8988T (cell line): ENCODE measurements at regions not wholly inside any gene's neighbourhood (a gene's known extent, or its start where the extent isn't known, plus 50 kb on each side); places are given as distances from the start of the nearest gene placed in this dataset.

Source experiments
- DNase-seq: peaks from one replicate; pipeline ENCODE4 v3.0.0; 2011

DNA sequence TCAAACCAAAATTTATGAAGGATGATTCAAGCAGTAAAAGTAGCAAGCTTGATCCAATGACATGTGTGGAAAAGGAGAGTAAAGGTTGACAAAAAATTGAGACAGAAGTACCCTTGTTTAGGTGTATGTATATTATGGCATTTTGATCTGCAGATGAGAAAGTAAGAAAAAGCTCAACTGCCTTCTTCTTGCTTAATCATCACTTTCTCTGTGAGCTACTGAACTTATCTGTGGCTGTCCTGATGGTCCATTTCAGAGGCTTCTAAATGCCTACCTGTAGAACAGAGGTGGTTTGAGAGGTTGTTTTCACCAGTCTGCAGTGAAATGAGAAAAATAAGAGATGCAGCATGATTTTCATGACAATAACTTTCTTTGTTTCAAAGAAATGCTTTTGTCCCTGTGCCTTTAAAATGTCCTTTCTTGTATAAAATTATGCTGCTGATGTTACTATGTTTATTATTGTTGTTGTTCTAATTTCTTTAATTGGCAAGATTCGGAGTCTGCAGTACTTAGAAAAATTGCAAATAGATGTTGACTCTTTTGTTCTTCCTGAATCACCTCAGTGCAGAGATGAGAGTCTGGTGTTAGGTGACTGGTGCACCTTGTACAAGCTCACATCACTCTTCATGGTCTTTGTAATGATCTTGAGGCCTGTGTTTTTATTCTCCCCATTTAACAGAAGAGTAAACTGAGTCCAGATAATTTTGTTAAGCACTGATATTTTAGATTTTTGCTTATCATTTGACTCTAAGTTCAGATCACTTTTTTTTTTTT lies 821.9 kb downstream of the VRK1 start:
- no peak for DNase-seq

DNA sequence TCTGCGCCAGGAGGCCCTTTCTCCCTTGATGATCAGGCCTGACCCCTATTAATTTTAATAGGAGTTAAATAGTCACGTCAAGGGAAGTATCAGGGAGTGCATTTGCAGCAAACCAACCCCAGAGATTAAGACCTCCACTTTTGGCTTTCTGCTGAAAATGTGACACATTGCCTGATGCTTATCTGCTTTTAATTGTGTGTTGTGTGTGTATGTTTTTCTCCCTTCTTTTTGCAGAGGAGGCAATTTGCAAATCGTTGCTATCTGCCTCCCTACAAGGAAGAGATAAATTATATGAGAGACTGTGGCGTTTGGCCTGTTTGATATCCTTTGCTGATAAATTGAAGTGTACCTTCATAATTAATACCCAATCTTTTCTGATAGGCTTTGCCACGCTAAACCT lies 822.9 kb downstream of the VRK1 start:
- no peak for DNase-seq

DNA sequence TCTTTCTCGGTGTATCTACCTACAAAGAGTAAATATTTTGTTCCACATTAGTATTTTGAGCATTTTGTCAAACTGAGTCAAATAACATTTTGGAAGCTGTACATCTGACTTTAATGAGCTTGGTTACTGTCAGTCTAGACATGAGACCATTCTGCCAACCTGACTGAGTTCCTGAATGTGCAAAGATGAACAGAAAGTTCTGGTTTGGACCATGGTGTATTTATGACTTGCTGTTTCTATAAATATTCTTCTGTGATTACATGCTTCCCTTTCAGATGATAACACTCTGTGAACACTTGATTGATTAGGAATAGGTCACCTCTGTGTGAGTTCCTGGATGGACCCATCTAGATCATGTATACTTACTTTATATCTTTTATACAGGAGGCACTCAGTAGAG lies 827.8 kb downstream of the VRK1 start:
- DNase-seq = no peak

DNA sequence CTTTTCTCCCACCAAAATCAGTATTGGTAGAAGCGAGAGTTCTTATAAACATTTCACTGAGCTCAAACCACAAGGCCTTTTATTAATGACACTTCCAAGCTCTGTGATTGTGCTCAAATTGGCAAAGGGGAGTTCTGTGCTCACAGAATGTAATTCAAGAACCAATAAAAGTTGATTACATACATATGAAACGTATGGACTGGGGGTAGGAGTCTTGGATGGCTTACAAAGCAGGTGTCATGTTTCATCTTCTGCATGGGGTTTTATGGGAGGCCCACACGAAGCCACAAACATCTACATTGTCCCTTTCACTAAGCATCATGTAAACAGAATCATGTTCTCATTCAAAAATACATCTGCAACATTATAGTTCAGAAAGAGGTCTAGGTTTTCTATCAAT lies 828.3 kb downstream of the VRK1 start:
- no peak for DNase-seq

DNA sequence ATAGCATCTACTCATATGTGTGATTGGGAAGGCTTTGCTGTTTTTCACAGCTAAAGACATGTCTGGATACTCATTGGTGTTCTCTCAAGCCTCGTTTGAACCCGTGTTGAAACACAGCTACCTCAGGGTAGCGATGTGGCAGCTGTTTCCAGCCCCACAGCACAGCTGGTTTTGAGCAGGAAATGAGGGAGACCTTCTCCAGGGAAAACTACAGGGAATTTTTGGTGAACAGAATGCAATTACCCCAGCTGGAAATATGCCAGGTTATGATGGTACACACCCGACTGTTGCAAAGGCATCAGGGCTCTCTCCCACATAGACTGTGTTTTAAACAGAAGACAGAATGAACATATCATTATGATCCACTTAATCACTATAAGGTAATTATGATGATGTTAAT lies 828.9 kb downstream of the VRK1 start:
- DNase-seq = no peak

DNA sequence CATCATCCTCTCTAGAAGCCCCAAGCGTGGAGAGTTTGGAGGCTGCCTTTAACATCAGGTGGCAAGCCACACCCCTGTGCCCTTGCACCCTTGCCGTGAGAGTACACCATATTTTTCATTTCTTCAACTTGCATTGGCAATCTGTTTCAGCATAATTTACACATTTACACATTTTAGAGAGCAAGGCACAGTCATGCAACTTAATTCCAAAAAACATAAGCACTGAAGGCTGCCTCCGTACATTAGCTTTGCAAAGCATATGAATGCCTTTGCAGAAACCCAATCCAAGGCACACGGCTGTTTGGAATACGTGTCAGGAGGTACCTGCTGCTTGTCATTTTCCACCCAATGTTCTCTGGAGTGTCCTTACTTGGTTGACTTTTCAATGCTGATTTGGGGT lies 833.1 kb downstream of the VRK1 start:
- no peak for DNase-seq

DNA sequence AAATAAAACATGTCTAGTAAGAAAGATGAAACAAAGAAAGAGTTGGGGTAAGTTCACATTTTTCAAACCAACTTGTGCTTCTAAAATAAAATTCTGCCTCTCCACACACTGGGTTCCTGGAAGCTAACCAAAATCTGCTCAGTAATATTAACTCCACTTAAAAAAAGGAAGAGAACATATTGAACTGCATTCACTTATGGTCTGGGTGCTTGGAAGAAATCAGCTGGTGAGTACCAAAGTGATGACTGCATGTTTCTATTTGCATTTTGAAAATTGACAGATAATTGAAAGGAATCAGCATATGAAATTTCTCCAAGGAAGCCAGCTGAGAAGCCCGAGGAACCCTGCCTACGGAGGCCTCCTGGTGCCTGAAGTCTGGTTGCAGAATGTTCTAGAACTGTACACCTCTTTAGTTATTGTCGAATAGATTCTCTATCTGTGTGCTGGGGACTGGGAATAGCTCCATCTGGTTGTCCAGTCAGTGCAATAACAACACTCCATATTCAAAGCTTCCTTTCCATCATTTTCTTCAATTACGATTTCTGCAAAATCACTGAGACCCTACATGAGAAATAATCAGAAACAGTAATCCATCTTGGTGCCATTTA lies 836.1 kb downstream of the VRK1 start:
- no peak for DNase-seq

DNA sequence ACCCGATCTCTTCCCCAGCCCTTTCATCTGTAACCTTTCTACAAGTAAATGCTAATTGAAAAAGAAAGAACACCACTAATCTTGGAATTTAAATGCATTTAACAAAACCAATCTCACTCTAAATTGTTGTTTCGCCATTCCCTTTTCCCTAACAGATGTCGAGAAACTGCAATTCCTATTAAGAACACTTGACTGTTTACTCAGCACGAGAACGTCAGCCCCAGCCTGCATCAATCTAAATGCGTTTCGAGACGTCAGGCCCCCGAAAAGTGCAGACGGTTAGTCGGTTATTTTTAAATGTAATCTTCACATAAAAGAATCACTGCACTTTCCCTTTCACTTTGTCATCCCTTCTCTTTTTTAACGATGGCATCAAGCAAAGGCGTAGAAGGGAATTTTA lies 837.6 kb downstream of the VRK1 start:
- DNase-seq = no peak

DNA sequence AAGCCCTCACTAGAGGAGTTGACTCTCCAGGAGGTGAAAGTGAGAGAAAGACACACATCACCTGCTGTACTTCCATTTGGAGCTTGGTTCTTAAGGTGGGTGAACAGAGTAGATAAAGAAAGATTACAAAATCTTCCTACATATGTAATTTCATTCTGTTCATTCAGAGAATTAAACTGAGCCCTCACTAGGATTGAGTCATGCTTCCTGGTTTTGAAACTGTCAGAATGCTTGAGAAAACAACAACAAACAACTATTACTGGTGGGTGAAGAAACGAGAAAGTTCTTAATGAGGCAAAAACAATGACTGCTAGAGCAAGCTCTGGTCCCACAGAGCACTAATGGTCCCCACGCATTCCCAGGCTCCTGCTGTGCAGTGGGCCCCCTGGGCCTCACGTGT lies 841.7 kb downstream of the VRK1 start:
- no peak for DNase-seq

DNA sequence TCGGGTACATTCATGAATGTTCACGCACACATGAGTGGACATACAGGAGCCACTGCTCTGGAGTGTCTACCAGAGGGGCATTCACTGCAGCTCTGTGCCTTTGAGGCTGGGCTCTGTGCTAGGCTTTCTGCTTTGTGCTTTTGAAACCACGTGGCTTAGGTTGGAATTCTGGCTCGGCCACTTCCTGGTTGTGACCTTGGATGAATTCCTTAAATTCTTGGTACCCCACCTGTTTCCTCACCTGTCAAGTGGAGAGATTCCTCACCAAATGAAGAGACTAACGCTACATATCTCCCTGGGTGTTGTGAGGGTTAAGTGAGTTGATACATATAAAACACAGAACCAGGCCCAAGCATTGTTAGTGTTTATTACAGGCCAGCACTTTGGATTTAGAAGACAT lies 842.8 kb downstream of the VRK1 start:
- DNase-seq = no peak

DNA sequence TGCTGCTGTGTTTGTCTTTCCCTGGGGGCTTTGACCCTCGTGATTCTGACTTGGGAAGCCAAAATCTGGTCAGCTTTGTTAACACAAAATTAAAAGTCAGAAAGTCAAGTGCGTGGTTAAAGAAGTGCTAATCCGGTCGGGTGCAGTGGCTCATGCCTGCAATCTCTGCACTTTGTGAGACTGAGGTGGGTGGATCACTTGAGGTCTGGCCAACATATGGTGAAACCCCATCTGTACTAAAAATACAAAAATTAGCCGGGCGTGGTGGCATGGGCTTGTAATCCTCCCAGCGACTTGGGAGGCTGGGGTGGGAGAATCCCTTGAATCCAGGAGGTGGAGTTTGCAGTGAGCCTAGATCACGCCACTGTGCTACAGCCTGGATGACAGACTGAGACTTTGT lies 844.6 kb downstream of the VRK1 start:
- DNase-seq = no peak

DNA sequence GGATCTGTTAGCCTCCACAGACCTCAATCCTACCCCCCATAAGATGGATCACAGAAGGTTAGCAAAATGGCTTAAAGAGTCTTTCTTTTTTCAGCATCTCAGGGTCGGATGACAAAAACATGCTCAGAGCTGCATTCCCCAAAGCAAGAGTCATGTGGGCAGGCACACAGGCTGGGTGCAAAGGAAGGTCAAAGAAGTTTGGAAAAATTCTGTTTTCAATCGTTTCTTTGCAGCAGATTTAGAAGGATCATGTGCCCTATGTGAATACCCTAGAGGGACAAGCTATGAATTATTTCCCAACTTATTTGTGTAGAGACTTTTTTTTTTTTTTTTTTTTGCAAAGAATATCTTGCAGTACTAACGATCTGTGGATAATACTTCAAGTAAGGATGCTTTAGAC lies 845.4 kb downstream of the VRK1 start:
- DNase-seq = no peak

DNA sequence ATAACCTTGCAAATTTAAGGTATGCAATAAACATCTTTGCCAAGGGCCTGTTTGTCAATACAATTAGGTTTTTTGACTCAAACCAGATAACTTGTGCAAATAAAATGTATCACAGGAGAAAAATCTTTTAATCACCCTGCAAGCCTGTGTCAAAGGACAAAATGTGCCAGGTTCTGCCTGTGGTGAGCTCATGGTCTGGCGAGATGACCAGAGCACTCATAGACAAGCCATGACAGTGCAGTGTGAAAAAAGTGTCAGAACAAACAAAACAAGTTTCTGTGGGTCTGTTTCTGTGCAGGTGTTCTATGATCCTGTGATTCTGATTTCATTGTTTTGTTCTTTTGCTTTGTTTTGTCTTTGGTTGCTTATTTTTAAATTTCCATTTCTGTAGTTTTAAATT lies 847.2 kb downstream of the VRK1 start:
- no peak for DNase-seq

DNA sequence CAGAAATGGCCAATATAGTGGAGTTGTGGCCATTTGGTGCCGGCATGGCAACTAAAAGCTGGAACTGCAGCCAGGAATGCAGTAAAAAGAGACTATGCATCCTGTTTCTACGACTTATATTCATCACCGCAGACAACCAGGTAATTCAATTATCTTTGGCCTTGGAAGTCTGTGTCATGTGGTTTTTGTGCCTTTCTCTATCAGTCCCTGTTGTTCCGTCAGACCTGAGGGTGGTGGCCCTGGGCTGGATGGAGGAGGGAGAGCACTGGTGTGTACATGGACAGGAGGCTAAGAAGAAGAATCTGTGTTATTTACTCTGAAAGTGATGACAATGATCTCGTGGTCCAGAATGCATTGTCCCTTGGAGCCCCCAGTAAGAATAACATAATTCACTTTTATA lies 852.6 kb downstream of the VRK1 start:
- DNase-seq = no peak

DNA sequence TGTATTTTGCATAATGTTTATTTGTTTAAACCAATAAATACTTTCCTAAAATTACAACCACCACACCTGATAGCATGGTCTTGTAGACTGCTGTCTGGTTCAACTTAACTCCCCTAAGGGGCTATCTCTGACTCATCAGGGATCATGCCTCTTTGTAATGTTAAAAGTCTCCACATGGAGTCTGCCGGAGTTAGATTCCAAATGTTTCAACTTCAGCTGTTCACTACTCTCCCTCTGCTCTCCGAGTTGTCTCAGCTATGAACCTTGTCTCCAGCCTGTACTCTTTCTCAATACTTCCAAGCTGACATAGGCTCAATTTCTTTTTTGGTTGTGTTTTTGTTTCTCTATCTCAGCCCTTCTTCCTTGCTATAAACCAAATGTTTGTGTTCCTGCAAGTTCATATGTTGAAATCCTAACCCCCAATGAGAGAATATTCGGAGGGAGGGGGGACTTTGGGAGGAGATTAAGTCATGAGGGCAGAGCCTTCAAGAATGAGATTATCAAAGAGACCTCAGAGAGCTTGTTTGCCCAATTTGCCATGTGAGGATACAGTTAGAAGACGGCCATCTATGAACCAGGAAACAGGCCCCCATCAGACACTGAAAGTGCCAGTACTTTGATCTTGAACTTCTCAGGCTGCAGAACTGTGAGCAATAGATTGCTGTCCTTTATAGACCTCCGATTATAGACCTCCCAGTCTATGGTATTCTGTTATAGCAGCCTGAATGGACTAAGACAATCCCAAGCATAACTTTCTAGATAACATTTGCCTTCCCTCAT lies 858.2 kb downstream of the VRK1 start:
- no peak for DNase-seq

DNA sequence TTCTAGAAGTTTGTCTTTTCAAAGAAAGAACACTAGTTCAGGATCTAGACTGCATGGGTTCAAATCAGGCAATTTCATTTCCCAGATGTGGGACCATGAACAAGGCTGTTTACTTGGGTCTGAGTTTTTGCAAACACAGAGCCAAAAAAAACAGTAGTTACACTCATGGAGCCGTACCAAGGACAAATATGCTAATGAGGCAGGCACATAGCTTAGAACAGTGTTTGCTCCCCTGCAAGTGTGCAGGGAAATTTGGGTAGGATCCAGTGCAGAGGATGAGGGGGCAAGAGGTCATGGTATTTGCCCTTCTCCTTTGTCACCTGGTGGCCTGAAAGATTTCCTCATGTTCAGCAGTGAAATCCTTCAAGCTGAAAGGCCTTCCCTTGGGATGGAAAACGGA lies 860.4 kb downstream of the VRK1 start:
- no peak for DNase-seq

DNA sequence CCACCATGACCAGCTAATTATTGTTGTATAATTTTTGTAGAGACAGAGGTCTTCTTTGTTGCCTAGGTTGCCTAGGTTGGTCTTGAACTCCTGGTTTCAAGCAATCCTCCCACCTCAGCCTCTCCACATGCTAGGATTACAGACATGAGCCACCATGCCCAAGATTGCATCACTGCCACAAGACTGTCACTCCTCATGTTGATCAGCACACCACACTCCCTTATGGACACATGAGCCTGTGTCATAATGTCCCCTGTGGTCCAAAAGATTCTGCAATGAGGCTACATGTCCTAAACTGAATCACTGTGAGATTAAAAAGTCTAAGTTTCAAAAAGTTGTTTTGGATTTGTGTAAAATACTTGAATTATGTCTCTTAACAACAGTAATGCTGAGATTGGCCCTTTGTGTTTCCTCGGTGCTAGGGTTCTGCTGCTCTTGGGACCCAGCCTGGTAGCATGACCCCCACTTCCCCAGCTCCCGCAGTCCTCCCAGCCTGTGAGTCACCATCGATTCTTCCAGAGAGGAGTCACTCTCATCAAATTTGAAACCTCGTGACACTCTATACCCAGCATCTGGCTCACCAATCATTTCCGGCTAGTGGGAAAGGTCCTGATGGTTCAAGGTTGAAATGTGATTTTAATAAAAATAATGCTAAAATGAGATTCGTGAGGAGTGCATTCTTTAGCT lies 890.9 kb downstream of the VRK1 start:
- DNase-seq = no peak

DNA sequence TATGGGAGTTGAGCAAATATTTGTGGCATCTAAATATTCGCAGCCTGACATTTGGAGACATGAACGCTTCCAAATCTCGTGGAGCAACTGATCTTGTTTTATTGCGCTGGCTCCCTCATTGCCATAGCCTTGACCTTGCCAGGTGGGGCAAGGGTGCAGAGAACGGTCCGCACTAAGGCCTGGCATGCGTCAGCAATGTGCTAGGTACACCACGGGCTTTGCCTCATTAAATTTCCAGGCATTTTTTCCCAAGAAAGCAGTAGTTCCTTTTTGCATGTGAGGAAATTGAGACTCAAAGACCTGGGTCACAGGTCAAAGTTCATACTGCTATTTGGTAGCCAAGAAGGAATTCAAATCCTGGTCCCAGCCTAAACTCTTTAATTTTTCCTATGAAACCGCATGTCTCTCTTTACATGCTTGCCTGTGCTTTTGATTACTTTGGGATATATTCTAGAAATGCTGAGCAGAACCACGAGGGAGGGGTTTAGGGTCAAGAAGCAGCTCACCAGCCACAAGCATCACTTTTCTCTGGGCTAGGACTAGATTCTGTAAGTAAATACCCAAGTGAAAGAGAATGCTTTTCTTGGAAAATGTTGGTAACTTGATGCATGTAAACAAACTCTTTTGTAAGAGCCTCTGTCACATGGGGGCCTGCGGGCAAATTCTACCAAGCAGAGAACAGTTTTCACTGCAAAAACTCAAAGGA lies 891.6 kb downstream of the VRK1 start:
- DNase-seq = no peak

DNA sequence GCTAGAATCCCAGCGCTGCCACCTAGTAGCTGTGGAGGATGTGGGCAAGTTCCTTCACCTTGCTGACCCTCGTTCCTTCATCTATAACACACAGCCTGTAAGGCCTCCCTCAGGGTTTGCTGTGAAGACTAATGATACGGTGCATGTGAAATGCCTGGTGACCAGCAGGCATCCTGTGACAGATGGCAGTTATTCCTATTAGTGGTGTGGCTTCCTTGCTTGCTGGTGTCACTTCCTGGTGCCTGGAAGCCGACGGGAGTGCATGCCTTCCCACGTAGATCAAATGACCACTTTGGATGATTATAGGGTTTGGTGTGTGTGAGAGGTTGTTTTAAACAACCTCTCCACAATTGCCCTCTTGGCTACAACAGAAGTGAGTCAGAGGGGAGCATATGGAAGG lies 894.9 kb downstream of the VRK1 start:
- no peak for DNase-seq

DNA sequence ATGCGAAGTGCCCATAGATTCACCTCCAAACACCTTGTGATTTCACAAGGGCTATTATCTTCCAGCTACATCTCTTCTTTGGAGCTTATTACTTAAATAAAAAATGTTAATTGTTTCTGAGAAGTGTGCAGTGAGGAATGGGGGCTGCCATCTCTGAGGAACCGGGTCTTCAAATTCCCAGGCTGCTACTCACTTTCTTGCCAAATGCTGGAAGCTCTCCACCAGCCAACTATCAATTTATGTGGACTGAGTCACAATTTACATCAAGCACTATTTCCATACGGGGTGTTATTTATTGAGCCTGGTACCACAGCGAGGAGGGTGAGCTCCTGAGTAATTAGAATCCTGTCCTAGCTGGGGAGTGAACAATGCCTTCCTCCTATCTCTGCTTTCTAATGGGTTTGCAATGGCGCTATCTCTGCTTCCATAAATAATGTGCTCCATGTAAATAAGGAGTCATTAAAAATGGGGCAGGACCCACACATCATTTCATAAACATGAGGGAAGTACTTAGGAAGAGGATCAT lies 898.3 kb downstream of the VRK1 start:
- no peak for DNase-seq

DNA sequence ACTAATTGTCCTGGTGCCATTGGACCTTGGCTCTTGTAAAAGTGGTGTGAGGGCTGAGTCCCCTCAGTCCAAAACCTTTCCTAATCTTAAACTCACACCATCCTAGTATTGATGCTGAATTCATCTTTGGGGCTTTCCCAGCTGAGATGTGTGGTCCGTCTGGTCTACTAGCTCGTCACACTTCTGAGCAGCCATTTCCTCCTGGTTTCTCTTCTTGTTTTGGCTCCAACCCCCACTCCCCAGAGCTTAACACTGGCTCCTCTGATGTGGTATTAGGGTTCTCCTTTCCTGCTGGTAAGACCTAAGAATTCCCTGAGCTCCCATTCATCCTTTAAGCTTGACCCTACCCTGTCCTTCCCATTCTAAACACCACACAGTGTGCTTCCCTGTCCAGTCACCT lies 900.6 kb downstream of the VRK1 start:
- DNase-seq = no peak

DNA sequence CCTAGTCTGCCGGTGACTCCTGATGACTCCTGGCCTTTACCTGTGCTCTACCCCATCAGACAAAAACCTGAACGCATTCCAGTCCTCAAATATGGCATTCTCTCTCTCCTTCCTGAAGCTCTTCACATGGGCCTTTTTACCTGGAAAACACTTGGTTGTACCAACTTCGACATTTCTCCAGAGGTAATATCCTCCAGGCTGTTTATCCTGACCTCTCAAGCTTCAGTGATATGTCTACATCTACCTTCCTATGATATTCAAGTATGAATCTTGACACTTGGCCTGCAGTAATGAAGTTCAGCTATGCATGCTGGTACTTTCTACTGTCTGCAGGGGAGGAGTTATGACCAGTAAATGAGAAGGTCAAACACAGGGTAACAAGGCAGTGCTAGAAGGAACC lies 901.8 kb downstream of the VRK1 start:
- no peak for DNase-seq
